ENCODE measurements at regions not wholly inside any gene's neighbourhood (a gene's known extent, or its start where the extent isn't known, plus 50 kb on each side); places are given as distances from the start of the nearest gene placed in this dataset.
A peak's percentile ranks its signal among the peaks of the same experiment; 100 is the strongest.

- DNase-seq = peak; percentile 45
These were observed 559.0 kb upstream of the RGMB start for GRCh38 chr5:98214240-98215051.

More at GRCh38 chr5:98214240-98215051, 559.0 kb upstream of the RGMB start:
- ChIA-PET CTCF (no interaction called here), POLR2A (ENCODE audit: unreplicated experiment) (no interaction called here)
- intact Hi-C loops (cut with micrococcal nuclease) (no loop called here), dilution Hi-C loops (cut with HindIII; ENCODE audit: low sequenced_read_pairs, unreplicated experiment) (no loop called here), in situ Hi-C loops (cut with MboI; ENCODE audit: low sequenced_read_pairs) (no loop called here)
- Histone ChIP-seq H4K91ac (ENCODE audit: insufficient read depth, low read depth, low read length) (no peak overlapping the region), H4K8ac (ENCODE audit: low read depth in 2 of 2, low read length in 2 of 2) (no peak overlapping the region), H3K56ac (ENCODE audit: extremely low read depth, insufficient read depth, low read length) (peak overlapping the region; percentile 6; the same call in 1 of the 2 replicates), H3K79me1 (ENCODE audit: low read depth in 1 of 2, low read length in 2 of 2) (no peaks in the 10 kb centered on the region), H3K9ac (ENCODE audit: low read depth, low read length) (no peak overlapping the region), H4K5ac (ENCODE audit: low read depth, low read length) (no peak overlapping the region), H2BK5ac (ENCODE audit: low read depth, low read length, poor library complexity, severe bottlenecking) (no peak overlapping the region), H3K4me3 (ENCODE audit: insufficient read depth, low read depth, low read length) (no peak overlapping the region), H4K20me1 (ENCODE audit: insufficient read depth, low read length) (no peaks in the 10 kb centered on the region), H2BK15ac (ENCODE audit: low read depth, low read length) (0 out of 3 replicates have a peak overlapping the region, but pooled peaks have one; percentile 71), H3K36me3 (ENCODE audit: control insufficient read depth, insufficient read depth, low read length) (no peaks in the 10 kb centered on the region), H3K27ac (ENCODE audit: insufficient read depth, low read length) (no peak overlapping the region), H3K18ac (ENCODE audit: low read depth, low read length) (no peak overlapping the region), H3K4ac (ENCODE audit: low read depth, low read length) (no peak overlapping the region), H2BK20ac (ENCODE audit: low read depth, low read length) (no peak overlapping the region), H2AK9ac (replicated peaks; ENCODE audit: low read depth, low read length, poor library complexity) (no peak overlapping the region), H3K4me2 (ENCODE audit: low read depth, low read length) (no peak overlapping the region), H3K27me3 (ENCODE audit: control insufficient read depth, insufficient read depth, low read length) (no peaks in the 10 kb centered on the region), H2AK5ac (ENCODE audit: low read depth, low read length) (no peak overlapping the region), H3K4me1 (ENCODE audit: control insufficient read depth, insufficient read depth, low read length) (peaks cover 2% of the 10 kb centered on the region; the same call in 1 of the 2 replicates), H2BK120ac (ENCODE audit: low read depth, low read length) (no peak overlapping the region), H3K9me3 (ENCODE audit: control insufficient read depth, insufficient read depth, low read length) (no peaks in the 10 kb centered on the region), H2AFZ (replicated peaks; ENCODE audit: low read length, poor library complexity) (peak overlapping the region; percentile 68), H3K23ac (ENCODE audit: low read depth, low read length) (no peak overlapping the region), H3K9me1 (ENCODE audit: insufficient read depth, low read length) (no peaks in the 10 kb centered on the region), H3K14ac (replicated peaks; ENCODE audit: low read depth, low read length) (no peak overlapping the region)
- ATAC-seq (ENCODE audit: low read depth) = no peak
- BruUV-seq (replicated peaks) = no TSS peak
- TF ChIP-seq, protein P1, sequence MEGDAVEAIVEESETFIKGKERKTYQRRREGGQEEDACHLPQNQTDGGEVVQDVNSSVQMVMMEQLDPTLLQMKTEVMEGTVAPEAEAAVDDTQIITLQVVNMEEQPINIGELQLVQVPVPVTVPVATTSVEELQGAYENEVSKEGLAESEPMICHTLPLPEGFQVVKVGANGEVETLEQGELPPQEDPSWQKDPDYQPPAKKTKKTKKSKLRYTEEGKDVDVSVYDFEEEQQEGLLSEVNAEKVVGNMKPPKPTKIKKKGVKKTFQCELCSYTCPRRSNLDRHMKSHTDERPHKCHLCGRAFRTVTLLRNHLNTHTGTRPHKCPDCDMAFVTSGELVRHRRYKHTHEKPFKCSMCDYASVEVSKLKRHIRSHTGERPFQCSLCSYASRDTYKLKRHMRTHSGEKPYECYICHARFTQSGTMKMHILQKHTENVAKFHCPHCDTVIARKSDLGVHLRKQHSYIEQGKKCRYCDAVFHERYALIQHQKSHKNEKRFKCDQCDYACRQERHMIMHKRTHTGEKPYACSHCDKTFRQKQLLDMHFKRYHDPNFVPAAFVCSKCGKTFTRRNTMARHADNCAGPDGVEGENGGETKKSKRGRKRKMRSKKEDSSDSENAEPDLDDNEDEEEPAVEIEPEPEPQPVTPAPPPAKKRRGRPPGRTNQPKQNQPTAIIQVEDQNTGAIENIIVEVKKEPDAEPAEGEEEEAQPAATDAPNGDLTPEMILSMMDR (conservative IDR thresholded peaks at IDR 0.05; ENCODE audit: low read depth, low read length) = no peak
- no peak for TF ChIP-seq BHLHE40 (IDR thresholded peaks at IDR 0.05; ENCODE audit: low read depth, low read length)
- TF ChIP-seq POLR2A (IDR thresholded peaks at IDR 0.05; ENCODE audit: low read depth, low read length) = no peak
- TF ChIP-seq RAD21 (IDR thresholded peaks at IDR 0.05; ENCODE audit: low read length) = no peak
- no peak for TF ChIP-seq ELK1 (IDR thresholded peaks at IDR 0.05; ENCODE audit: borderline replicate concordance, low read depth, low read length)
- no peak for TF ChIP-seq SMC3 (IDR thresholded peaks at IDR 0.05; ENCODE audit: low read depth, low read length)
- no peak for TF ChIP-seq MXI1 (IDR thresholded peaks at IDR 0.05; ENCODE audit: borderline replicate concordance, low read depth, low read length)
- no peak for TF ChIP-seq FOS (IDR thresholded peaks at IDR 0.05; ENCODE audit: low read depth, low read length)
- no CpG with 5 or more reads among the region's 7 CpGs for WGBS, 2 experiments (ENCODE audit: extremely low coverage in 2 of 2, insufficient read length in 1 of 2)
